GM21529 (cell line): ENCODE measurements at regions not wholly inside any gene's neighbourhood (a gene's known extent, or its start where the extent isn't known, plus 50 kb on each side); places are given as distances from the start of the nearest gene placed in this dataset.
"Not testable (repeated sequence)": the region's sequence is repeated elsewhere in the genome, so short reads cannot be mapped to it uniquely, and the experiment has no call there.

Experiments used
- ATAC-seq: cut with Tn5 transposase; IDR thresholded peaks from one replicate; pipeline ENCODE4 v1.9.1; 2021; ENCODE audit not compliant: unreplicated experiment

DNA sequence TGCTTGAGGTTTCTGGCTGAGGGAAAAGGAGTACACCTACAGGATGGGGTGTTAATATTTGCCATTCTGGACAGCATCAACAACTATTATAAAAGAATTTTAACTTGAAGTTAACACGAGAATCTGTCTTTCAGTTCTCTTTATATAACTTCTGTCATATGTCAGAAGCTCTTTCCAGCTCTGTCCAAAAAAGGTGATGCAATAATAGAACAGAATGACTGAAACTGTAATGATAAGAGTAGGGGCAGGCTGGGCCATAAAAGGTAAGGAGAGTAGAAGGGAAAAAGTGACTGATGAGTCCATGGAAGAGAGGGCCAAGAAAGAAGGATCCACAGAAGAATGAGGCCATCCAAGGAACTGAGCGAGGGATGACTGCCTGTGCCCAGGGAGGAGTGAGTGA, 966.7 kb upstream of the FBXO33 start:
- ATAC-seq, result no peak

DNA sequence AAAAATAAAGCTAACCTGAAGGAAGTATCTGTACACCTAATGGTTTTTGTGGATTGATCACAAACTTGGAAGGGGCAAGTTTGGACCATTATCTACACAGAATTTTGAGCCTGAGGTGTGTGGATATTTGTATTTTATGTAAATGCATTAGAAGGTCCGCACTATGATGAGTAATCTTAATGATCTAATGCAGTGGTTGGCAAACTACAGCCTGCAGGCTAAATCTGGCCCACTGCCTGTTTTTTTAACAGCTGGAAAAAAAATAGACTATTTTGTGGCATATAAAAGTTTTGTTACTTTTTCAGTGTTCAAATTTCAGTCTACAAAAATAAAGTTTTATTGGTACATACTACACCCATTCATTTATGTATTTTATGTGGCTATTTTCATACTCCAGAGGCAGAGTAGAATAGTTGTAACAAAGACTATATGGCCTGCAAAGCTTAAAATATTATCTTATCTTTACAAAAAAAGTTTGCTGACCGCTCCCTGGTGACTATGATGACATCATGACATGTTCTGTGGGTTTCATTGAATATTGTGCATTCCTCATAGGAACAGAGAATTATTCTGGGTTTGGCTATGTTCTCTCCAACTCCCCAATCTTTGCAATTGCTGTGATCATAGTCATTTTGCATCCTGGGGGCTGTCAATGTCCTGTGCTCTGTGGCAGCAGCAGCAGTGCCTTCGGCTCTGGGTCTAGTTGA, 962.6 kb upstream of the FBXO33 start:
- ATAC-seq, result no peak

DNA sequence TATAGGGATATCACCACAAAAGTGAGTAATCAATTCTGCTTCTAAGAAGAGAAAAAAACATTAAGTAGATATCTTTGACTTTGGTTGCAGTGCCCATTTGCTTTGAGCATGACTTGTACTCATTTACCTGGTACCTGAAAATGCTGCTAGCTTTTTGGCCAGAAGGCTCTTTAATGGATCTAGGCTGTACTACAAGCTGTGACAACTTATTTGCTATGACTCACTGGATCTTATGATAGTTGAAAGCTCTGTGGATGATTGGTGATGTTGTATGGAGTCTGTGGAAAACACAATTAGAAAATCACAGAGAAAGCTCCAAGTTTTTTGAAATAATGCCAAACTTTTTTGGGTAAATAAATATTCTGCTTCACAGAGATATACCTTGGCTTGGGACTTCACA, 960.9 kb upstream of the FBXO33 start:
- ATAC-seq, result no peak

DNA sequence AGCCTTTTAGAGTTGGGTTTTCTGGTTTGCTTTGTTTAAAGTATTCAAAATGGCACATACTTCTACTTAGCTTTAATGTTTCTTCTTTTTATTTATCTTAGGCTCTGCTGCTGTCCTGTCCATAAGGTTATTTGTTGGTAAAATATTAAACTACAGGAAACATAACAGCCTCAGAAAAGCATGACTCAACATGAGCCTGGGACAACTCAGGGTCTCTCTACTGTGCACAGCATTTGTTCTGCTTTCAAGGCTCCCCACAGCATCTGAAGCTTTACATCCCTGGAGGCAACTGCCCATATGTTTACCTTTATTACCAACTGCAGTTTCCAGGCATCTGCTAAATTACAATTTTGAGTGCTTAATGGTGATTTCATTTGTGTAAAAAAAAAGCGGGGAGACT, 954.2 kb upstream of the FBXO33 start:
- ATAC-seq, result peak; percentile 51

DNA sequence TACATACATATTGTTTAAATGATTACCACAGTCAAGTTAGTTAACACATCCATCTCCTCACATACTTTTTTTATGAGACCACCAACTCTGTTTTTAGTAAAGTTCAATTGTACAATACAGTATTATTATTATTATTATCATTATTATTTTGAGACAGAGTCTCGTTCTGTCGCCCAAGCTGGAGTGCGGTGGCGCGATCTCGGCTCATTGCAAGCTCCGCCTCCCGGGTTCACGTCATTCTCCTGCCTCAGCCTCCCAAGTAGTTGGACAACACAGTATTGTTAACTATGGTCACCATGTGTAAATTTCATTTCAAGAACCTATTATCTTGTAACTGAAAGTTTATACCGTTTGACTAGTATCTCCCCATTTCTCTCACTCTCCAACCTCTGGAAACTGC, 942.0 kb upstream of the FBXO33 start:
- ATAC-seq, result no peak

DNA sequence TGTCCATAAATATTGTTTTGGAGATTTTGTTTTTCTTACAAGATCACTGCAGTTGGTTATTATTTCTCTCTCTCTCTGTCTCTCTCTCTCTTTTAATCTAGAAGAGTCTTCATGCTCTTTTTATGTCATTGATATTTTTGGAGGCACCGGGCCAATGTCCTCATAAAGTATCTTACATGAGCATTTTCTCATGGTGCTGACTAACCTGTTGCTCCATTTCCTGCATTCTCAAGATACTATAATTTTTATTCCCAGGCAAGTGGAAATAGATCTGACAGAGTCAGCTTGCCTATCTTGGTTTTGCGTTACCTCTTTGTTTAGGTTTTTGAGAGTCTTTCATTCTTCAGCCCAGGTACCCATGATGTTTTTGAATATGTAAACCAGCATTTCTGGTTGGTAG, 938.8 kb upstream of the FBXO33 start:
- no peak for ATAC-seq

DNA sequence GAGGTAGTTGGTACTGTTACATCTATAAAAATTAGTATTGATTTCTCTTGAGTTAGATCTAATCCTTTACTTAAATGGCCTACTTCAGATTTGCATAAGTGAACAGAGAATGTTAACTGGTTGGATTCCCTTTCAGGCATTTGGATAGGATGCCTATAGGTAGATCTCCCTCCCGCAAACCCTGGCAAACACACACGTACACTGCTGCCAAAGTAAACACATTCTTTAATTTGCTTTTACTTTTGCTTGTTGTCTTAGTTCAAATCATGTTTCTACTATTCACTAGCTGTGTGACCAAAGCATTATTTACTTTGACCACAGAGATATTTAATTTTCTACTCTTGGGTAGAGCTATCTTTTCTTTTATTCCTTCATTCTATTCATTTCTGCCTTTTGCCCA, 936.1 kb upstream of the FBXO33 start:
- no peak for ATAC-seq

DNA sequence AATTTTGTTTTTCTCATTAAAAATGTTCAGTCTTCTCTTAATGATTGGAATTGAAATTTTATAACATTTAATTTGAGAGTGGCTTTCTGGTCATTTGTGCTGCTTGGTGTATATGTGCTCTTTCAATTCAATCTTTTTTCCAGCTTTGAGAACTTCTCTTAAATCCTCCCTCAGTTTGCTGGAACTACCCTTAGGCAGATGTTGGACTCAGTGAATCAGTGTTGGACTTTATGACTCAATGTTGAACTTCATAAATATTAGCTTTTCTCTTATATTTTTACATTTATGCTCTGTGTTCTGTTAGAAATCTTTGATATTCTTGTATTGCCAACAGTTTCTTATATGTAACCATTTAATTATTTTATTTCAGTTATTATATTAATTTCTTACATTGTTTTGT, 935.5 kb upstream of the FBXO33 start:
- no peak for ATAC-seq

DNA sequence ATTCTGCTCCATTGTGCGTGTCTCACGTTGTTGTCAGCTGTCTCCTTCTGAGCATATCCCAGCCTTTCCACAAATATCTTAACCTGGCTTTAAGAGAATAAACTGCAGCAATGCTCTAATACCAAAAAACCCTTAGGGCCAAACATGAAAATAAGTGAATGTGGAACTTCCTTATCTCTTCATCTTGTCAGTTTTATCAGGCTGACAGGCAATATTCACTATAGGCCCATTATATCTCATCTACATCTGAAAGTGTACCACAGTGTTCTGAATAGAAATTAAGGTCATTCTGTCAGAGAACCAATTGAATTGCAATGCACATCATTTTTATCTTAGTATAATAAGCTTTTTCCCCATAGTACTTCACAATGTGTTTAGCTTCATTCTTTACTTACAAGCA, 933.1 kb upstream of the FBXO33 start:
- ATAC-seq, result no peak

DNA sequence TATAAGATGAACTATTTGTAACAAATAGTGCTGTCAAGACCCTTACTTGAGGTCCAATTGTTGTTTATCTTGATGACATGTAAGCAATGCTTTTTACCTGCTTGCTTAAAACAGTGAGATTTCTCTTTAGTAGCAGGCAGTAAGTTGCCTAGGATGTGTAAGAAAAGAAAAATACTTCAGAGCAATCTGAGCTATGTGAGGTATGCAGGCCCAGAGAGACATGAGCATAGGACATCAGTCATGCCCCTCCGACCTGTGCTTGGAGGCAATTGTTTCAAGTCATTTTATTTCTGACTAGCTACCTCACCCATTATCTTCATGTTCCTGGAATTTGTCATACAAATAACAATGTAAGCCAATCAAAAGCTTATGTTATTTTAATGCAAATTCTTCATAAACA, 930.6 kb upstream of the FBXO33 start:
- no peak for ATAC-seq

DNA sequence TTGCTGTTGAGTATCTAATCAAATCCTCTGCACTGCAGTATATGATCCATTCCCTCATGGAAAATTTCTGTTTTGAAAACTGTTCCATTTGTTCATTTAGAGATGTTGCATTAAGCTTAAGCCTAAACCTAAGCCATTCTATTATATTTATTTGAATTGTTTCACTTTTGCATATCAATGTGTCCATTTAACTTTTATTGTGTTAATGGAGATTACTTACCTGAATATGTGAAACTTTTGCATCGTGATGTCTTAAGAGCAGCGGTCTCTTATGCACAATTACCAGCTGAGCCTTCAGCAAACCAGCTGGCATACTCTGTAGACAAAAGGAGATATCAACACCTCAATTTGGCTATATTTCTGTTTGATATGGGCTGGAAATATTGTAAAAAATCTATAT, 922.5 kb upstream of the FBXO33 start:
- ATAC-seq, result no peak

DNA sequence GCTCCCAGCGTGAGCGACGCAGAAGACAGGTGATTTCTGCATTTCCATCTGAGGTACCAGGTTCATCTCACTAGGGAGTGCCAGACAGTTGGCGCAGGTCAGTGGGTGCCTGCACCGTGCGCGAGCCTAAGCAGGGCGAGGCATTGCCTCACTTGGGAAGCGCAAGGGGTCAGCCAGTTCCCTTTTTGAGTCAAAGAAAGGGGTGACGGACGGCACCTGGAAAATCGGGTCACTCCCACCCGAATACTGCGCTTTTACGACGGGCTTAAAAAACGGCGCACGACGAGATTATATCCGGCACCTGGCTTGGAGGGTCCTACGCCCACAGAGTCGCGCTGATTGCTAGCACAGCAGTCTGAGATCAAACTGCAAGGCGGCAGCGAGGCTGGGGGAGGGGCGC, 915.9 kb upstream of the FBXO33 start:
- not testable (repeated sequence) for ATAC-seq

DNA sequence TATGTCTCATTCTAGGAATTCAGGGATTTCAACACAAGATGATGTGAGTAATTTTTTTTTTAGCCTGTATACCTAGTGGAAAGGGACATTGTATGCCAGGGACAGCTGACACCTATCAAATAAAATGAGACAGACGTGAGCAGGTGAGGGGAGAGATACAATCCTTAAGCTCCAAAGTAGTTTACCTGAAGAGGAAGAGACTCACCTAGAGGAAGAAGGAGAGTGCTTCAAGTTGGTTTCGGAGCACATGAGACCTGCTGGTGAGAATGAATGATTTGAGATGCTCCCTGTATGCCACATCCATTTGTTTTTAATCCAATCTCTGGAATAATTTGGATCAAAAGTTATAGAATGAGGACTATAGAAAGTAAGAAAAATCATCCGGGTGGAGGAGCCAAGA, 915.4 kb upstream of the FBXO33 start:
- ATAC-seq, result no peak

DNA sequence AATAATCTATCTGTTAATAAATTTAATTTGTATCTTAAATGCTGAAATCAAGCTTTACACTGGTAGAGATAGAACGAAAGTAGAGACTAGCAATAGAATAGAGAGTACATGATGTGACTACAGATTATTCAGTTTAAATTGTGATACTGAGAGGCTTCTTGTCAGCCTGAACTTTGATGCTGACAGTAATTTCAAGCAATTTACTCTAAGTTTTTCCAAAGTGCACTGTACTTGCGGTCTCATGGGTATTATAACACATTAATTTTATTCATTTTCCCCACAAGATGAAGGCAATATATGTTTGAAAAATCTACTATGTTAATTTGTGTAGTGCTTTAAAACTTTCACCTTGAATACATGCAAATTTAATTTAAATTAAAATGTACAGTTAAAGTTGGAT, 914.0 kb upstream of the FBXO33 start:
- no peak for ATAC-seq

DNA sequence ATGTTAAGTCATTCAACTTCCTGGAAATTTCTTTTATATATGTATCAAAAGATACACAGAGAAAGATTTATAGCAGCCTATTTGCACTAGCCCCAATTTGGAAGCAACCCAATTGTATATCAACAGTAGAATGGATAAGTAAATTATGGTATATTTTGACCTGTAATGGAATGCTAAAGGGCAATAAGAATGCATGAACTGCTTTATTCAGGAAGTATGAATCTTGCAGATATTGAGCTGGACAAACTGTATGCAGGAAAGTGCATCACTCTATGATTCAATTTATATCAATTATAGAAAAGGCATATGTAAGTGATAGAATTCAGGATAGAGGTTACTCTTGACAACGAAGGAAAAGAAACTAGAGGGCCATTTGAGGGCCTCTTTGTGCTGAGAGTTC, 913.1 kb upstream of the FBXO33 start:
- no peak for ATAC-seq

DNA sequence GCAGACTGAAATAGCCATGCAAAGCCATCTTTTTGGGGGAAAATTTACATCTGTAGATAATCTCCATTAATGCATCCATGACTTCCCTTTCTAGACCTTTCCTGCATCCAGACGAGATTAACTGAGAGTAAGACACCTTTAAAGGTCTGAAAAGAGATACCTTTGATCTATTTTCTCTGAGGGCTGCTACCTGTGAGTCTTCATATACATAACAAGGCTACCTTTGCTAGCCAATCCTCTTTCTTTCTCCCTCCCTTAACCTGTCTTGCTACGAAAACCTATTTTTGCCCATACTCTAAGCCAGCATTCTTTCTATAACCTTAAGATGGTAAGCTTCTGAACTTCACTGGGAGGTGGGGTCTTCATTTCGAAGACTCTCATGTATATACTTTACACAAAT, 908.5 kb upstream of the FBXO33 start:
- ATAC-seq, result no peak

DNA sequence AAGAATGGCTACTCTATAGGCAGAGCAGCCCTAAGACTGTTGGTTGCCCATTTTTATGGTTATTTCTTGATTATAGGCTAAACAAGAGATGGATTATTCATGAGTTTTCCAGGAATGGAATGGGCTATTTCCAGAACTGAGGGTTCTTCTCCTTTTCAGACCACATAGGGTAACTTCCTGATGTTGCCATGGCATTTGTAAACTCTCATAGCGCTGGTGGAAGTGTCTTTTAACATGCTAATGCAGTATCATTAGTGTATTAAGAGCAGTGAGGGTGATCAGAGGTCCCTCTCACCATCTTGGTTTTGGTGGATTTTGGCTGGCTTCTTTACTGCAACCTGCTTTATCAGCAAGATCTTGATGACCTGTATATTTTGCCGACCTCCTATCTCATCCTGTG, 904.6 kb upstream of the FBXO33 start:
- no peak for ATAC-seq

DNA sequence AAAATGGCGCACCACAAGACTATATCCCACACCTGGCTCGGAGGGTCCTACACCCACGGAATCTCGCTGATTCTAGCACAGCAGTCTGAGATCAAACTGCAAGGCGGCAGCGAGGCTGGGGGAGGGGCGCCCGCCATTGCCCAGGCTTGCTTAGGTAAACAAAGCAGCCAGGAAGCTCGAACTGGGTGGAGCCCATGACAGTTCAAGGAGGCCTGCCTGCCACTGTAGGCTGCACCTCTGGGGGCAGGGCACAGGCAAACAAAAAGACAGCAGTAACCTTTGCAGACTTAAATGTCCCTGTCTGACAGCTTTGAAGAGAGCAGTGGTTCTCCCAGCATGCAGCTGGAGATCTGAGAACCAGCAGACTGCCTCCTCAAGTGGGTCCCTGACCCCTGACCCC, 894.3 kb upstream of the FBXO33 start:
- ATAC-seq, result not testable (repeated sequence)

DNA sequence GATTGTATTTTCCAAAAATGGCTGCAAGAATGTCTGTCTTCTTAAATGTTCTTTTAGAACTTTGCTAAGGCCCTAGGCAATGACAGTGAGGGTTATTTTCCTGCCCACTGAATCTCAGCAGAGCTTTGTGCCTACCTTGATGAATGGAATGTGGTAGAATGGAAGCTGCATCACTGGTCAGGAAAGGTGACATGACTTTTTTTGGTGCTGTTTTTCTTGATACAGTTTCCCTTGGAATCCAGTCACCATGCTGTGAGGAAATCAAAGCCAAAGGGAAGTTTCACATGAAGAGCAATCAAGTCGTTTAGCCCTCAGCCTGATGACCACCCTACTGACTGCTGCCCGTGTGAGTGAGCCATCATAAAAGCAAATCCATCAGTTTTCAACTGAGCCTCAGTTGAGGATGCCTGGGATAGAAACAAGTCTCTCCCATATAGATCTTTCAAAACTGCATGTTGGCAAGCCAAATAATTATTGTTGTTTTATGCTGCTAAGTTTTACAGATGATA, 886.0 kb upstream of the FBXO33 start:
- no peak for ATAC-seq

DNA sequence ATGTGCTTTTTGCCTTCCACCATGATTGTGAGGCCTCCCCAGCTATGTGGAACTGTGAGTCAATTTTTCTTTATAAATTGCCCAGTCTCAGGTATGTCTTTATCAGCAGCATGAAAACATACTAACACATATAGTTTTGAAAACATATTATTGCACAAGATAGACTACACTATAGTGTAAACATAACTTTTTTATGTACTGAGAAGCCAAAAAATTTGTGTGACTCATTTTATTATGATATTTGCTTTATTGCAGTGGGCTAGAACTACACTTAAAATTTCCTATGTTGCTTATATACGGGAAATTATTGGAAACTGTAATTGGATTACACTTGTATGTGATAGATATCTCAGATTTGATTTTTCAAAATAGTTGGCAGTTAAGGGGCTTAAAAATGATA, 885.5 kb upstream of the FBXO33 start:
- no peak for ATAC-seq

DNA sequence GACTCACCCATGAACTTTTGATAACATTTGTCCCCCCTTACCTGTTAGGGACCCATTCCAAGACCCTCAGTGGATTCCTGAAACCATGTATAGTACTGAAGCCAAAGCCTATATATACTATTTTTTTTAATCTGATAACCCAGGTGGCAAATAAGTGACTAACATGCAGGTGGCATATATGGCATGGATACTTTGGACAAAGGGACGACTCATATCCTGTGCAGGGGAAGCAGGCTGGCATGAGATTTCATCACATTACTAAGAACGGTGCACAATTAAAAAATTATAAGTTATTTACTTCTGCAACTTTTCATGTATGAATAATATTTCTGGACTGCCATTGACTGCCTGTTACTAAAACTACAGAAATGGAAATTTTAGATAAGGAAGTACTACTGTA, 880.1 kb upstream of the FBXO33 start:
- ATAC-seq, result no peak

DNA sequence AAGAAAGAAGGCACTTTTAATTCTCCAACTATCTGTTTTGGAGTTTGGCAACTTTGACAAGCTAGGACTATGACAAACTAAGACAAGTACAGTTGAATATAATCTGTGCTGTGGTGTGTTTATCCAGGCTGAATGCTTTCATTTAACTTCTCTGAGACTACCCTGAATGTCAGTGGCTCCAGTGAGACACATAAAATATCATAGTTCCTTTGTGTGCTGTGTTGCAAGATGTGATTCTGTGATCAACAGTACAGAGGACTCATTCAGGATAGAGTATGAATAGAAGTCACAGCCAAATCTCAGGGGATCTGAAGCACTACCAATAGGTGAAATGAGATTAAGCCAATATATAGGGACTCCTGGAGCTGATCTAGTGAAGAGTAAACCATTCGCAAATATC, 876.9 kb upstream of the FBXO33 start:
- no peak for ATAC-seq

DNA sequence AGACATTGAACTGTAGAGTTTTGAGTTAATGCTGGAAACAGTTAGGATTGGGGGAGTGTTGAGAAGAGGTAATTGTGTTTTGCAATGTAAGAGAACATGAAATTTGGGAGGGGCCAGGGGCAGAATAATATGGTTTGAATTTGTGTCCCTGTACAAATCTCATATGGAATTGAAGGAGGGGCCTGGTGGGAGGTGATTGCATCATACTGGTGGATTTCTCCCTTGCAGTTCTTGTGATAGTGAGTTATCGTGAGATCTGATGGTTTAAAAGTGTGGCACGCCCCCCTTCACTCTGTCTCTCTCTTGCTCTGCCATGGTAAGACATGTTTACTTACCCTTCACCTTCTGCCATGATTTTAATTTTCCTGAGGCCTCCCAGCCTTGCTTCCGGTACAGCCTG, 876.0 kb upstream of the FBXO33 start:
- ATAC-seq, result no peak
